NCI-H226 (cell line): ENCODE measurements at regions not wholly inside any gene's neighbourhood (a gene's known extent, or its start where the extent isn't known, plus 50 kb on each side); places are given as distances from the start of the nearest gene placed in this dataset.

Experiments used
- DNase-seq: peaks from one replicate; pipeline ENCODE4 v3.0.0-alpha.2; 2015

DNA sequence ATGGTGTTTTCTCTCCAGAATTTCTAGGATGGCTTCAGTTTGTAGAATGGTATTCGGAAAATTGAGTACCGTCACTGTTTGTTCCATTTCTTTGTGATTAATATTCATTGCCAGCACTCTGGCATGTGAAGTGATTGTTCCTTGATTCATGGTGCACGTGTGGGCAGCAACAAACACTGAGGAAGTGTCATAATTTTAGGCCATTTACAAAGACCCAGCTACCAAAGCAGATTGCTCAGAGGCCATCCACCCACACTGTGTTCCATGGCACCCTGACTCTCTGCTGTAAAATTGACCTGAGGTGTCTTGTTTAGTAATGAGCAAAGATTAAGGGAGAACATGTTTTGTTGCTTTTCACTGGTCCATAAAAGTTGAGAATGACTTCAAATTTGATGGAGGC lies 250.9 kb upstream of the FMN2 start:
- no peak for DNase-seq

DNA sequence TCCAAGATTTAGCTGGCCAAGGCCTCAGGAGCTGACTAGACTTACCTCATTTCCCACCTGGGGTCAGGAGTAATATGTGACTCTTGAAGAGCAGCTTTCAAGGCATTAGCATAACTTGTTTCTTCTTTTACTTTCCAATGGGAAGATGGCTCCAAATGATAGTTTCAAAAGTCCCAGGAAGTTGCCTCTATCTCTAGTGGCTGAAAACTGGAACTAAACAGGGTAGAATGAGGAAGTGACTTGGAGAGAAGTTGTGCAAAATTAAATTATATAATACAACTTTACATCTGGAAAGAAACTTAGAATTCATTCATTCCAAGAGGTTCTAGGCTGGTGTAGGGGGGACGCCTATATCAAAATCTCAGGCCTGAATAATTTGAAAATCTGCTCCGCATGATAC lies 250.1 kb upstream of the FMN2 start:
- DNase-seq = no peak

DNA sequence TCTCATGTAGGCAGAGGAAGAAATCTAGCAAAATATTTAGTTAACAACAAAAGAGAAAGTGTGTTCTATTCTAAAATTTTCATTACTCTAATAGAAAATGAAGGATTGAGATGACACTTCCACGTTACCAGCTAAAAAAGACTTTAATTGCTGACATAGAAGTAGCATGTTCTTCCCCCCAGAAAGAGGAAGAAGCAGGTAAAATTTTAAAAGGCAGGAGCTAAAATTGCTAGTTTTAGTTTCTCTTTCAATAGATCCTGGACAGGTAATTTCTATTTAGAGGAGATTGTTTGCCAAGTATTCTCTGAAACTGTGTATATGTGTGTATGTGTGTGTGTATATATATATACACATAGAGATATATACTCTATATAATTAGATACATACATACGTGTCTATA lies 248.1 kb upstream of the FMN2 start:
- DNase-seq = no peak

DNA sequence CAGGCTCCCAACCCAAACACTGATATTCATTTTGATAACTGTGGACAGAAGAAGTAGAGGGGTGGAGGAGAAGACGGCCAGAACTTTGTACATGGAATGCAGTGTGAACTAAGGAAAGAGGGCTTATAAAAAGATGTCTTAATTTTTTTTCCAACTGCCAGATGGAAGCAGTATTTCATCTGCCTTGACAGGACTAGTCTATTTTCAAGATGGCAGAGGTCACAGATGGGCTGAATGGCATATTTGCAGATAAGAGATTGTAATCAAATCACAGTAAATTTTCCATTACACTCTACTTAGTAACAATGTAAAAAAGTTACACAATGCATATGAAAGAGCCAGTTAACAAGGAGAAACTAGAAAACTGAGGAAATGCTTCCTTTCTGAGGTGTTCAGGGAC lies 246.8 kb upstream of the FMN2 start:
- DNase-seq = no peak

DNA sequence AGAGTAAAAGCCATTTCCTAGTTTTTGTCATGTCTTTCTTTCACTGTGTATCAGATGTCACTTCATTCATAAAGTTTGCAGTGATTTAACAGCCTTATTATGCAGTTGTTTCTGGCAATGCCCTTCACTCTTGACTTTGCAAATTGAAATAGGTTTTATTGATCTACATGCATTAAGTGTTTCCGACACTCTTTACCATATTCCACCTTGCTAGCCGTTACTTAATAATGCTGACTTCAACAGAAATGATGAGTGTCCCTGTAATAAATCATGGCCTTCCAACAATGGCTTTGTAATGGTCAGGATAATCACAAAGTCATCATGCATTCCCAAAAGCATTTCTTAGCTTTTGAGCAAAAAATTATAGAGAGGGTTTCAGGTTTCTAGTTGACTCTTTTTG lies 236.8 kb upstream of the FMN2 start:
- no peak for DNase-seq

DNA sequence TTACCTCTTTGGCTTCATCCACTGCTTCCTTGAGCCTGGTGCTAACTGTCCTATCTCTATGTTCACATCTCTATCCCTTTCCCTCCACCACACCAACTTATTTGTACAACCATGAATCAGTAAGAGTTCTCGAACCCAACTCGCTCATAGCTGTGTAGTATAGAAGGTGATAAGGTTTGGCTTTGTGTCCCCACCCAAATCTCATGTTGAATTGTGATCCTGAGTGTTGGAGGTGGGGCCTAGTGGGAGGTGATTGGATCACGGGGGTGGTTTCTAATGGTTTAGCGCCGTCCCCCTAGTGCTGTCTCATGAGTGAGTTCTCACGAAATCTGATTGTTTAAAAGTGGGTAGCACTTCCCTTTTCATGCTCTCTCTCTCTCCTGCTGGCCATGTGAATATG lies 235.6 kb upstream of the FMN2 start:
- no peak for DNase-seq

DNA sequence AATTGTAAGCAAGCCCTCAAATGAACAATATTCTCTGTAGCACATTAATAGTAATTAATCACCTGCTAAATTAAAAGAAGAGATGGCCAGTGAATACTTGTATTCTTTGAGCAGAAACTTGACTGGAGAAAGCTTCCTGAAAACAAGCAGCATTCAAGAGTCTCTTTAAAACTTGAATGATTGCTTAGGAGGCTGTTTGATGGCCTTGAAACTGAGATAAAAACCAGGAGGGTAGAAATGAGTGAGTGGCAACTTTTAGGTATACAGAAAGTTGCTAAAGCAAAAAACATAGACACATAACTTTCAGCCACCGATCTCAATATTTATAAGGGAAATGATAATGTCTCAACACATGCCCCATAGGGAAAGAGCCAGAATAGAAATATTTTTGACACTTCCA lies 234.8 kb upstream of the FMN2 start:
- DNase-seq = no peak

DNA sequence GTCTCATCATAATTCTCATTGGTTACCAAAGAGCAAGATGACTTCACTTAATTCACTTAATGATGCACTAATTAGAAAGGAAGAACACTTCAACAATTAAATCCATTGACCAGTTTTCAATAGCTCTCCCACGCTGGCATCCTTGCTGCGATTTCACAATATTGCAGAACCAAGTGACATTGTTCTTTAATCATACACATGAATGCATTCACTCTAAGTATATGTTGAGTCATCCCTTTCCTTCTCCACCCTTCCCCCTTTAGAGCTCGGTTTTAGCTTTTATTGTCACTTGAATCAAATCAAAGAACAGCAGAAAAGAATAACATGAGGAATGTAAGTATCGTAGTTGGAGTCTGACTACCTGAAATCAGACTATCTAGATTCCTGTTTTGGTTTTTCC lies 233.6 kb upstream of the FMN2 start:
- no peak for DNase-seq

DNA sequence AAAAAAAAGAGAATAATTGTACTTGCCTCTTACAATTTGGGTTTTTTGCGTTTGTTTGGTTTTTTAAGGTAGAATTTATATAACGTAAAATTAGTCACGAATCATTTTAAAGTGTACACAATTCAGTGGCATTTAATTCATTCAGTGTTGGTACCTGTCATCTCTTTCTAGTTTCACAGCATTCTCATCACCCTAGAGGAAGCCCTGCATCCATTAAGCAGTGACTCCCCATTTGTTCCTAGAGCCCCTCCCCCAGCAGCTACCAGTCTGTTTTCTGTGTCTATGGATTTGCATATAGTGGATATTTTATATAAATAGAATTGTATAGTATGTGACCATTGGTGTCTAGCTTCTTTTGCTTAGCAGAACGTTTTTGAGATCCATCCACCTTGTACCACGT lies 233.2 kb upstream of the FMN2 start:
- DNase-seq = no peak

DNA sequence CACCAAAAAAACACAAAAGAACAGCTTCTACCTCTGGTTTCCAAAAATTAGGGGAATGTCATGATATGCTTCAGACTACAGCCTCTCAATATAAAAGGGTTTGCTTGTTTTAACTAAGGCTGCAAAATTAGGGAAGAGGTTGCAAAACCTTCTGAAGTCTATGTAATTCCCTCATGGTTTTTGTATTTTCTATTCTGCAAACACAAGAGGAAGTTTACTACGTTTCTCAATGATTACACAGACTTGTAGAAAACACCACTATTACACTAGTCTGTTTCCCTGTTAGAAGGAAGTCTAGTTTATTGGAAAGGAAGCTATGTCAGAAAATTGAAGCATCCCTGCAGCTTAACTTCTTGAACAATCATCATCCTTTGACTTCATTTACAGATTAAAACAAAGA lies 229.7 kb upstream of the FMN2 start:
- no peak for DNase-seq

DNA sequence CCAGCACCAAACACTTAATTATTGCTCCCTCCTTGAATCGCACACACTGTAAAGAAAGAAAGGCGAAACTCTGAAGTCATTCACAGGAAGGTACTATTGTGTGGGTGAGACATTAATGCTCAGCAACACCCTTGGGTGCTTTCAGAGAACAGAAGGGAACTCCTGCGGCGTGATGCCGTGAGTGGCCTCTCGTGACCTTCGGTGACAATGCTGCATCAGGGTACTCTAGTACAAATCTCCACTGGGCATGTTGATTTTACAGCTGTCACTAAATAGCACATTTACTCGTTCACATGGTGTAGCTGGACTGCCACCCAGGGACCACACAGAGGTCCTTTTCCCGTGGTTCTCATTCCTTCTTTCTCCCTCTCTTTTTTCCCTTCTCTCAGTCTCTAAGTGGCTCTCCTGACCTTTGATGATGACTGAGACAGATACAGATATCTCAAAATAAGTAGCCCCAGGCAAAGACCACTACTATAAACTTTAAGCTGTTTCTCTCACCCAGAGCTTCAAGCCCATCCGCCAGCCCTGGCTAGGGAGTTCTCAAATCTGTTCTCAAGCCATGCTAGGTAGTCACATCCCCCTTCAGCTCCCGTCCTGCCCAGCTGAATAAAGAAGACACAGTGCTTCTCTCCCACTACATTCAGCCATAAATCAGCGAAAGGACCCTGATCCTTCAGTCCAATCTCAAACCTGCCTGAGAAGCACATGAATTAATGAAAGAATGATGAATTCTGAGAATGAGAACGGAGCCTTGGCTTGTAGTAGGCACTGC lies 223.4 kb upstream of the FMN2 start:
- DNase-seq = no peak

DNA sequence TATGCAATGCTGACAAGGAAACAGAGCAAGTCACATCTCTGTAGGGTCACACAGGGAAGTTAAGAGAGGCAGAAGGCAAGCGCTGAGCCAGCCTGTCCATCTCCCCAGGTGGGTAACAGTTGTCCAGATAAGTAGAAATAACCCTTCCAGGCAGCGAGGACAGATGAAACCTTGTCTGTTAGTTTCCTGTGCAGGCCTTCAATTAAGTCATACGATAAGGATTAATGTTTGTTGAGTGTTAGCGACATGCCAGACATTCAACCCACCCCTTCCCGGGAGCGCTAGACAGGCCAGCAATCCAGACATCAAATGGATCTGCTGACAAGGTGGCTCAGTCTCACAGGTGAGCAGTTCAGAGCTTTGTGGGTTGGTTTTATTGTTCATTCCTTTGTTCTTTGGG lies 221.5 kb upstream of the FMN2 start:
- no peak for DNase-seq

DNA sequence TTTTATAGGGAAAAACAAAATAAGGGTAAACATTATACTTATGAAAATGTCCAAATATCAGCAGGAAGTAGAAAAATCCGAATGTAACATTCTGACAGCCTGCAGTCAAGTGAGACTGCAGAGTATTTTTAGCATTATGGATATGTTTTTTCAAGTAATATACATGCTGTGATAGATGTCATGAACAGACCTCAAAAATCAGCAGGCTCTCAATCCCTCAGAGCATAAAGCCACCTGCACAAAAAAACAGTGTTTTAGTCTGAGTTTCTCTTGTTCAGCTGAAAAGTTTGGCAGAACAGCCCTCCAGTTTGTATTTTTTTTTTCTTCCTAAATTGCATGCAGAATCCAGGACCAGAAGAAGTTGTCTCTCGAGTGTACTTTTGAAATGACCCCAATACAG lies 219.1 kb upstream of the FMN2 start:
- no peak for DNase-seq

DNA sequence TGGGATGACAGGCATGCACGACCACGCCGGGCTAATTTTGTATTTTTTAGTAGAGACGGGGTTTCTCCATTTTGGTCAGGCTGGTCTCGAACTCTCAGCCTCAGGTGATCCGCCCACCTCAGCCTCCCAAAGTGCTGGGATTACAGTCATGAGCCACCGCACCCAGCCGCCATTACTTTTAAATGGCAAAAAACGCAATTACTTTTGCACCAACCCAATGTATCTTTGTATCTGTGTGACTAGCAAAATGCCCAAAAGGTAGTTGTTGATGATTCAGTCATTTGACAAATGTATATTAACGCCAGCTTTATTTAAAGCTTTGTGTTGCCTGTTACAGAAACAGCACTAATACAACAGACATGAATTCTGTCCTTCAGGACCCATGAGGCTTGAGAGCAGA lies 216.9 kb upstream of the FMN2 start:
- no peak for DNase-seq

DNA sequence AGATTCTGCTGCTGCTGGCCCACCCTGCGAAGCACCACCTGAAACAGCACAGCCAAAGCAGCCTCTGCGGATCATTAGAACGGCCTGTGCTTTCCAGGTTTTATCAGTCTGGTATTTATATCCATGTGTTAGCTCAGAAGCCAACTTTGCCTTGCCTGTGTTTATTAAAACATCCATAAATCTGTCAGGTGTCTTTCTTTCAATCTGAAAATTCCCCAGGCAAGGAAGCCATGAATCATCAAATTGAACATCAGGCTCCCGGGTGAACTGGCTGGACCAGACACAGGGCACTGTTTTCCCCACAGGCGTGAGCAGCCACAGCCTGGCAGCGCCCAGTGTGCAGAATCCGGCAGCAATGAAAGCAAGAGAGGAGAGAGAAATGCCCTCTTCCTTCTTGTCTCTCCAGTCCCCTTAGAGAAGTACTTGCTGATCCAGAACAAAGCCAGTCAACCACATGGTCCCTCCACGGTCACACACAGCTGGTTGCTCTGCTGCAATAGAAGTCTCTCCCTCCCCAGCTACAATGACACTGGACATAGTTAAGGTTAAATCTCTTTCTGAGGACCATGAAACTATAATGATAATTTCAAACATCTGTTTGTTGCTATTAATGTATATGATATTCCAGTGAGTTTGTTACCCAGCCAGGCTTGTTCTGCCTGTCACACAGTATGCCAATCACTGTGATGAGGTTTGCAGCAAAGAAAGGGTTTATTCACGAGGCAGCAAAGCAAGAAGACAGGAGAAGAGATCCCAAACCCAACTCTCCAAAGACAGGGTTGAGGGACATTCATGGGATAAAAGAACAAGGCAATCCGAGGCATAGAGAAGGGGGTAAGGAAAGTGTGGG lies 212.1 kb upstream of the FMN2 start:
- no peak for DNase-seq

DNA sequence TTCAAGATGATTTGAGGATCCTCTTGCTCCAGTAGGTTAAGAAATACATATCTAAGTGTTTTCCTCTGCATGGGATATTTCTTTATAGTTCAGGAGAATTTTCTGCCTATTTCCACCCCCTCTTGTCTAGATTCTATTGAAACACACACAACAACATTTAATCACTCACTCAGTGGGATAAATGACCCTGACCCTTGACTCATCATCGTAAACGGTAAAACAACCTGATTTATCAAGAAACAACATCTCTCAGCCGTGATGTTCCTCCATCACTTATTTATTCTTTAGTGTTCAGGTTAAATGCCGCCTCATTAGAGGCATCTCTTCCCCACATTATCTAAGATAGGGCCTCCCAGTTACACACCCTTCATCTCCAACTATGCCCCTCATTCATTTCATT lies 208.7 kb upstream of the FMN2 start:
- DNase-seq = no peak

DNA sequence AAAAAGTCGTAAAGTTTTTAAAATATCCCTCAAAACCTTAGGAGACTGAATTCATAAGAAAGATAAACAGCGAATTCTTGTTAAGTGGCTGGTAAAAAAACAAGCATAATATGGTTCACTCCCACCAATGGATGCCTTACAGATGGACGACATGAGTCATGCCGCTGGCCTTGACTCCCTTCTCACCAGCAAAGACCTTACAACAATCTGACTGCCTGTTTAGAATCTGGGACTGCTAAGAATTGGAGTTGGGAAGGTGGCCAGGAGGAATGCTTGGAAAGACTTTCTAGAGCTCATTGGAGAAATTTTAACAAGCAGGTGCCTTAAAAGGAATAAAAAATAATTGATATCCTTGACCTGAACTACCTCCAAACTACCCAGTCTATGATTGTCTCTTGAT lies 206.9 kb upstream of the FMN2 start:
- peak; percentile 7 for DNase-seq

DNA sequence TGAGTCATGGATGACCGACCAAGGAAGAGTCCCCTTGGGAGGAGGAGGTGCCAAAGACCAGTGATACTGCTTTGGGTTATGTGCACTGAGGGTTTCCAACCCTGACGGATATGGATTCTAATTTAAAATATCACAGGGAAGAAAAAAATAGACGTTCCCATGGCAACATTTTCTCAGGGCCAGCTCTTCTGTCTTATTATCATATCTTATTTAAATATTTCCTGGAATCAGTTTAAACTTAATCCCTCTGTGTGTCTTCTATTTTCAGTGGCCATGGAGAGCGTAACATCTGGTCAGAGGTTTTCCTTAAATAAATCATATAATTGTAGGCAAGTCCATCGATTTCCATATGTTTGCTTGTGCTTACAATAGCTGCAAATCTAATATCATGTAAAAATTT lies 205.4 kb upstream of the FMN2 start:
- DNase-seq = no peak

DNA sequence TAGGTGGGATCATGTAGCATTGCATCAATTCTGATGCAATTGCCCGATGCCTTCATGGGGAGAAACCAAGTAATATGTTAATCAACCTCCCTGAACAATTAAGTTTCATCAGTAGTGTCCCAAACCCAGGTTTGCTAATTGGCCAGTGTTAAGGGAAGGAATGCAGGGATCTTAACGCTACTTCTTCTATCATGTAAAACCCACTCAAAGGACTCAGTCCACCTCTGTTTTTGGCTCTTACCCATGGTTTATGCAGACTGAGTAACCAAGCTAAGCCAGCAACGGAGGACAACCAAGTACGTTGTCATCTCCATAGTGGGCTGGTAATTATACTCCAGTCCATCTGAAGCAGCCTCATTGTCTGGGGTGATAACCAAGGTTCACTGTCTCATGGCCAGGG lies 203.0 kb upstream of the FMN2 start:
- DNase-seq = no peak

DNA sequence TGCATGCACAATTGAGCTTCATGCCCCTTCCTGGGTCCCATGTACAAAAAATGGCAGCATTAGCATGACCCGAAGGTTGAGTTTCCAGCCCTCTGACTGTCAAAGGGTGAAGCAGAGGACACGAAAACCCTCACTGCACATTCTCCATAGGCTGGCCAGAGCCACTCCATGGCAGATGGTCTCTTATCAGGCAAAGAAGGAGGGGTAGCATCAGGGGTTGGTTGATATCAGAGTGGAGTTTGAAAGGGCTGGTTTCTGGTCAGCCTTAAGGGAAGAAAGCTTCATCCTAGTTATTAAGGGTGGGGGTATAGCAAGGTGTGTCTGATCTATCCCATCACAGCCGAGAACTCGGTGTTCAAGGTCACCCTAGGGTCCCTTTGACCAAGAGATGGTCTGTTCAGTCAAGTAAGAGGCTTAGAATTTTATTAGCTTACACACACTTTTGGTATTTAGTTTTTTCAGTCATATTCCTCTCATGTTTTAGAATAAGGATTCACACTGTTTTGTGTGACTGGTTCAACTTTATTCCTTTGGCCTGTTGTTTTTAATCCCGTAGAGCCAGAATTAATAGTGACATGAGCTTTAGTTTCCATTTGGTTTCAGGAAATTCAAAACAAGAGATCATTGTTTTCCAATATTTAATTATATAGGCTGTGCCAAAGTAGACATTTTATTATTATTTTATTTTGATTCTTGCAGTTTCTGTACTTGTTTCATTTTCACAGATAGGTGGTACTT lies 199.9 kb upstream of the FMN2 start:
- no peak for DNase-seq

DNA sequence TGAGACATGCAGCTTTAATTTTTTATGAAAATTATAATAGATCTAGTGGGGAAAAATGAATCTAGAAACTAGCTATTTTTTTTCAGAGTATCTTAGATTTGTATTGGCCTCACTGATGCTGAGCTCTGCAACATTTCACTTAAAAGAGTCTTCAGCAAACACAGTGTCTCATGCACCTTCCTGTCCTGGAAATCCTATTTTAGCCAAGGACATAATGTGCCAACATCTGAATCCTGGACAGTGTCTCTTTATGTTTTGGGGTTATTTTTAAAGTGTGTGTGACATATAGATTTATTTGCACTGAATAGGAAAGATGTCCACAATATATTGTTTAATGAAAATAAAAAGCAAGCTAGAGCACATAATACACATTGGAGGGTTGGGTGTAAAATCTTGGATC lies 199.1 kb upstream of the FMN2 start:
- no peak for DNase-seq

DNA sequence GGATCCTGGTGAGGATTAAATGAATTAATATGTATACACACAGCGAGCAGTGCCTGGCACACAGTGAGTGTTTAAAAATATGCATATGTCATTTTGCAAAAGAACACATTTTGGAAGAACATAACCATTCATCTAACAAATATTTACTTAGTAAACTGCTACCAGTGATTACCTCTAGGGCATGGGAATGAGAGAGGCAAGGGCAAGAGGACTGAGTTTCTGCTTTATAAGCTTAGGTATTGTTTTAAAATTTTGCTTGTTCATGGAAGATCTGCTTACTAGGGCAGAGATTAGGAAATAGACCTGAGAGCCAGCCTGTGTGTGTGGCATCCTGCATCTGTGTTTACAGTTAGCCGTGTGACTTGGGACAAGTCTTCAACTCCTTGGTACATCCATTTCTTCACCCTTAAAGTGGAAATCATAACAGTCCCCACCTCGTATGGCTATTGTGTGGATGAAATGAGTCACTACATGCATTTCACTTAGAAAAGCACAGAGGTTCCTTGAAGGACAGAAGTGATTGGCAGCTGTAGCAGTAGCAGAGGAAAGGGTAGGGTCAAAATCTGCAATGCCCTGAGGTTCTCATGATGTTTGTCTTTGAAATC lies 198.5 kb upstream of the FMN2 start:
- DNase-seq = no peak

DNA sequence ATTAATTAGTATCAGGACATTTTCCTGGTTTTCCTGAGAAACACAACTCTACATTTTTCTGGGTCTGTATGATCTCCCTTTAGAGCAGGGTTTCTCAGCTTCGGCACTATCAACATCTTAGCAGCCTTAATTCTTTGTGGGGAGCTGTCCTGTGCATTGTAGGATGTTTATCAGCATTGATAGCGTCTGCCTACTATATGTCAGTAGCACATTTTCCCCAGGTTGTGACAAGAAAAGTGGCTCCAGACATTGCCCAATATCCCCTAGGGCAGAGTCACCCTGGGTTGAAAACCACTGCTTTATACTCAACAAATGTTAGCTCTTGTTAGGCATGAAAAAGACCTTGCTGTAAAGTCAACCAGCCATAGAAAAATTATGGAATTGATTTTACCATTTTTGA lies 195.1 kb upstream of the FMN2 start:
- DNase-seq = no peak

DNA sequence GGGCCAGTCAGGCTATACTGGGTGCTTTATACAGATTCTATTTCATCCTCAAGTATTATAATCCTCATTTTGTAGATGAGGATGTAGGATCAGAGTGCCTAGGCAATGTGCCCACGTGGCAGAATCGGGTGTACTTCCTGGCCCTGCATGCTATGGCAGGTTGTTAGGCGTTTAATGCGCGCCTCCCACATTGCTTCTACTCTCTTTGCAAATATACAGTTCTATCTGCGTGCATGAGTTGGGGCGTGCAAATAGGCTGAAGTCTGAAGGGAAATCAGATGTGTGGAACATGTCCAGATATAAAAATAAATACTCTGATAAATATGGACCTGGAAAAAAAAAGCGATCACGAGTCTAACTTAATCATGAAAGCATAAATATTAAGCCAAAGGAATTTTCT lies 194.7 kb upstream of the FMN2 start:
- DNase-seq = no peak
